ENCODE measurements at regions not wholly inside any gene's neighbourhood (a gene's known extent, or its start where the extent isn't known, plus 50 kb on each side); places are given as distances from the start of the nearest gene placed in this dataset.

DNA sequence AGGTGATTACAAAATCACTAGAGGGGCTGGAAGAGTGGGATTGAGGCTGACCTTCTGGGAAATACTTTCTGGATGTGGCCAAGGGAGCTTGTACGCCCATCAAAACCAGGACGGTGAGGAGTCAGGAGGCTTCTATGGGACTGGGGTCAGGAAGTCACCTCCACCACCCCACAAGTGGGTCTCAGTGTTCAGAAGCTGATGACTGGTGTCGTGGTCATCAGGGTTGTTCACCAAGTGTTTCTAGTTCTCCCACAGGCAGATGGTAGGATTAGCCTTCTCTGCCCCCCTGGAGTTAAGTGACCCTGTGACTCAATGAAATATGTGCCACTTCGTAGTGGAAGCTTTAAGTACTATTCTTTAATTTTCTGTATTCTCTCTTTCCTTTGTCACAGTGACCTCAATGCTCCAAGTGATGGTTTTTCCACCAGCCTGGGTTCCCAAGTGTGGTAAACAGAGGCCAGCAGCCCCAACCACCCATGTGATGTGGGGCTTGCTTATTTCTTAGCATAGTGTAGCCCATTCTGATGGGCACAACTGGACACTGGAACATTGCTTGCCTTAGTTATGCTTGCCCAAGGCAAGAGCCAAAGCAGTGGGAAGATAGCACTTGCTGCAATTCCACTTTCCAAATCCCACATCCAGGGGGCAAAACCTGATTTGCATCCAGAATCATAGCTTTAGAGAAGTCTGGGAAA is 258.8 kb downstream of the CYP26B1 start:
- DNase-seq, result no peak

DNA sequence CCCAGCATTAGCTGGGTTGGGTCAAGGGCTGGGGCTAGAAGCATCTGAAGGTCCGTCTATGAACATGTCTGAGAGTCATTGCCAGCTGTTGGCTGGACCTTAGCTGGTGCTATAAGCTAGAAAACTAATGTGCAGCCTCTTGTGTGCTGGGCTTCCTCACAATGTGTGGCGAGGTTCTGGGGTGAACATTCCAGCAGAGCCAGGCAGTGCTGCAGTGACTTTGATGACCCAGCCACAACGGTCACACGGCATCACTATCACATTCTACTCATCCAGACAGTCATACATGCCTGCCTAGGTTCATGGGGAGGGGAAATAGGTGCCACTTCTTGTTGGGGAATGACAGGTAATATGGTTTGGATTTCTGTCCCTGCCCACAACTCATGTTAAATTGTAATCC is 260.5 kb downstream of the CYP26B1 start:
- no peak for DNase-seq

DNA sequence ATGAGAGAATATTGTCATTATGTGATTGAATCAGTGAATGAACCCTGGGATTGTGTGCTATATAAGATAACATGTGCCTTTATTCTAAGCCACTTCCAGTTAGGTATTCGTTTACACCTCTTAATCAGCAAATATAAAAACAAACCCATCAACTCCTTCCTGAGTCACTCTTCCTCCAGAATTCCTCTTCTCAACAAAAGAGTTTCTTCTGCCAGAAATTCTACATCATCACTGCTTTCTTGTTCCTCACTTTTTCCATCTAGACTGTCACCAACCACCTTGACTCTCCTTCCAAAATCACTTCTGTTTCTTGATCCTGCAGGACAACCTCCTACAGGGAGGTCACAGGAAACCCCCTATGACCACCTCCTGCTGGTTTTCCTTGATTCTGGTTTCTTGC is 261.4 kb downstream of the CYP26B1 start:
- no peak for DNase-seq

DNA sequence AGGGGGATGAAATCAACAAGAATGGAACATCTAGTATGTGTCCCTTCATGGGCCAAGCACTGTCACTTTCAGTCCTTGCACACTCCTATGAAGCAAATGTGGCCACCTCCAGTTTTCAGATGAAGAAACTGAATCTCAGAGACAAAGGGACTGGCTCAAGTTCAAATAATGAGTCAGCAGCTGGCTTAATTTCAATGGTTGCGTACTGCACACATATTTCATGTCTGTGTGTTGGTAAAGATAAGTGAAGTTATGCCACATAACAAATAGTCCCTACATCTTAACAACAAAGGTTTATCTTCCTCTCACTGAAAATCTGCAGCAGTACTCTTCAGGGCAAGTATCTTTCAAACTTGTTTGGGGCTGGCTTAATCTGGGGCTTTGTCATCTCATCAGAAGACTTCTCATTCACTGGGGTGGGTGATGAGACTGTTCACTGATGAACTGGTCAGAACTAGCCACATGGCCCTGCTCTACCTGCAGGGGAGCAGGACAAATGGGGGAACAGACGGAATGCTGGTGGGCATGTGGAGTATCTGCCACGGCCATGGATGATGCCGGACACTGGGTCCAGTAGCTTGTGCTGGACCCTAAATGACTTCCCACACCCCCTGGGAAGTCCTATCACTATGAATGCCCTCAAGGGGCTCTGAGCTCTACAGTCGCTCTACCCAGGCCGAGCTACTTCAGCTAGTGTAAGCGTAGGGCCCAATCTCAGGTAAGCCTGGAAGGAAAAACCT is 263.2 kb downstream of the CYP26B1 start:
- DNase-seq, result no peak

GRCh38 chr2:71882949-71883472 is 264.7 kb downstream of the CYP26B1 start:
- no peak for DNase-seq

DNA sequence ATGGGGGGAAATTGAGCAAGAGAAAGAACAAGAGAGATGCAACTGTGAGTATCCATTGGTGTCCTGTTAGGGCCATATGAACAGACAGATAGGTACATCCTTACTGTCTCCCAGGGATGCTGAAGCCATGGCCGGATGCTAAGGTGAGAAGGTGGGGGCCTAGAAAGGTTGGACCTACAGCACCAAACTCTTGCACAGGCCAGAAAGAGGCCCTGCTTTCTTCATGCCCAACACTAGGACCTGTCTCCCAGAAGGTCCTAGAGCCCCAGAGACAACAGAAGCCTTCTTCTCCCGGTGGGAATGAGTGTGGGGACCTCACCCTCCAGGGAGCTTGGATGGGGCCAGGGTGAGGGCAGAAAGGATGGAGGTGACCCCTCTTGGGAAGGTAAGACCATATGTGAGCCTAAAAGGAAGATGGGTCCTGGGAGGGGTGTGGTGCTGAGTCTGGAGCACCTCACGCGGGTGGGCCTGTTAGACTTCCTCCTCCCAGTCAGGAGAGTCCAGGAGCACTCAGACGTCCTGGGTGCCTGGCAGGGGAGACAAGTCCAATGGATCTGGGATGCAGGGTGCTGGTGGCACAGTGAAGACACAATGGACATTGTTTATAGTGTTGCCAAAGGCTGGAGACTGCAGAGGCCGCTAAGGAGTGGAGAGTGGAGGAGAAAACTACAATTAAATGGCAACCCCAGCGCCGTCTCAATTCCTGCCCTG is 265.3 kb downstream of the CYP26B1 start:
- peak; percentile 23 for DNase-seq

DNA sequence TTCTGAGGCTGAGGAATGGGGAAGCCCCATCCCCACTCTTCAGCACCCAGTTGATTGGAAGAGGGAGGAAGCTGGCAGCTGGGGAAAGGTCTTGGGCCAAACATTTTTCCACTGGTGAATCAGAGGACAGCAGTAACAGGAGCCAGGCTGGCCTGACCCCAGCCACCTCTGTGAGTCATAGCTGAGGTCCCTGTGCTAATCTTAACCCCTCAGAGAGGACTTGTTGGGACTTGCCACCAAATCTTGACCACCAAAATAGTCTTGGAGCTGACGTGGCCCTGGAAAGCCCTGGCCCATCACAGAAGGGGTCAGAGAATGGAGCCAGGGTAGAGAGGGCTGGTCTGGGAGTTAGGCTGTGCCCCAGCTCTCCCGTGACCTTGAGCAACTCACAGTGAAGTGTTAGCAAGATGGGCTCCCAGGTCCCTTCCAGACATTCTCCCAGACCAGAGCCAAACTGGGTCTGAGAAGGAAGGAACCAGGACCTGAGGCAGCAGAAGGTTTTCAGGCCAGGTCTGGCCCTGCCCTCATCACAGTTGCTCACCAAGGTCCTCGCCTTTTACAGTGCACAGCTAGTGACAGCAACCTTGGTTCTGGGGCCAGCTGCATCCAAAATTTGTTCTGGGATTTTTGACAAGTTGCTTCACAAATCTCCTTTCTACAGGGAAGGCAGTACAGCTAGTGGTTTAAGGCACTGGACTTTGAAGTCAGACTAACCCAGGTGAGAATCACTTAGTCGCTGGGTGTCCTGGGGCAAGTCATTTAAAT is 266.6 kb downstream of the CYP26B1 start:
- DNase-seq, result peak; percentile 1

GRCh38 chr2:71880287-71880686 is 267.4 kb downstream of the CYP26B1 start:
- no peak for DNase-seq

- DNase-seq, result no peak
Measured at GRCh38 chr2:71879509-71880184, 268.0 kb downstream of the CYP26B1 start.

- DNase-seq, result no peak
Measured at GRCh38 chr2:71878626-71879508, 268.8 kb downstream of the CYP26B1 start.

GRCh38 chr2:71877636-71878035 is 270.0 kb downstream of the CYP26B1 start:
- no peak for DNase-seq

DNA sequence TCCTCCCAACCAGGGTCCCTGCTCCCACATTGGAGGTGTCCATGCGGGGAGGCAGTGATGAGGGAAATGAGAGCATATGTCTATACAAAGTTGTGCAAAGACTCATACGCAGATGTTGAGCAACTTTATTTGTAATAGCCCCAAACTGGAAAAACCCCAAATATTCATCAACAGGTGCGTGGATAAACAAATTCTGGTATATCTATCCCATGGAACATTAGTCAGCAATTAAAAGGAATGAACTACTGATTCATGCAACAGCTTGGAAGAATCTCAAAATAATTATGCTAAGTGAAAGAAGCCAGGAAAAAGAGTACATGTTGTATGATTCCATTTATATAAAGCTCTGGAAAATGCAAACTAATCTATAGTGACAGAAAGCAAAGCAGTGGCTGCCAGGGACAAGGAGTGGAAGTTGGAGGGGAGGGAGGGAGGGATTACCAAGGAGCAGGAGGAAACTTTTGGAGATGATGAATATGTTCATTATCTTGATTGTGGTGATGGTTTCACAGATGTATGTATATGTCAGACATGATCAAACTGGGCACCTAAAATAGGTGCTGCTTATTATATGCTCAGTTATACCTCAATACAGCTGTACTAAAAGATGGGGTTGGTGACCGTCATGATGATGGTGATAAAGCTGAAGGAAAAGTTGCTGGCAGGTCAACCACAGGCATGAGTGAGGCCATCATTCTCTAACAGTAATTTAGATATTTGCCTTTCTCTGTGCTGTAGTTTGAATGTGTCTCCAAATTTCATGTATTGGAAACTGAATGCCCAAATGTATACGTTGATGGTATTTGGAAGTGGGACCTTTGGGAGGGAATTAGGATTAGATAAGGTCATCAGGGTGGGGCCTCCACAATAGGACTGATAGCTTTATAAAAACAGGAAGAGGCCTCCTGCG is 270.9 kb downstream of the CYP26B1 start:
- DNase-seq, result no peak

DNA sequence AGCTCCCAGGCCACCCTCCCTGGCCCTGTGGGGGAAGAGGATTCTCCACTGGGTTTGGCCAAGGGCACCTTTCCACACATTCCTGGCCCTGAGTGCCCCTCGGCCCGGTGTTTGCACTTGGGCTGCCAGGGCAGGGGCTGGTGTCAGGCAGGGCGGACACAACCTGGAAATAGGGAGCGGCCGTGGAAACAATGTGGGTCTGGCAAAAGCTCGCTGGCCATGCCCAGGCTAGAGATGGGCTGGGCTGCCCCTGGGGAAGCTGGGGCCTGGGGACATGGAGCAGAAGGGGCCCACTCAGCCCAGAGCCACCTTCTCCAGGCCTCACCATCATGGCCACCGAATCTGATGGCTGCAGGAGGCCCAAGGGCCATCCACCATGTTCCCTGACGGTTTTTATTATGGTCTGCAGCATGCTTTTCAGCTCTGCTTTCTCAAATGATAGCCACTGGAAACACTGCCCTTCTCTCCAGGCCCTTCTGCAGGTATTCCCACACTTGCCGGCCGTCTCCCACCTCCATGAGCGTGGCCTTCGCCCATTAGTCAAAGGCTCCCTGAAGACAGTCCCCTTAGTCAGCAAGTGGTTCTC is 275.1 kb downstream of the CYP26B1 start:
- no peak for DNase-seq

DNA sequence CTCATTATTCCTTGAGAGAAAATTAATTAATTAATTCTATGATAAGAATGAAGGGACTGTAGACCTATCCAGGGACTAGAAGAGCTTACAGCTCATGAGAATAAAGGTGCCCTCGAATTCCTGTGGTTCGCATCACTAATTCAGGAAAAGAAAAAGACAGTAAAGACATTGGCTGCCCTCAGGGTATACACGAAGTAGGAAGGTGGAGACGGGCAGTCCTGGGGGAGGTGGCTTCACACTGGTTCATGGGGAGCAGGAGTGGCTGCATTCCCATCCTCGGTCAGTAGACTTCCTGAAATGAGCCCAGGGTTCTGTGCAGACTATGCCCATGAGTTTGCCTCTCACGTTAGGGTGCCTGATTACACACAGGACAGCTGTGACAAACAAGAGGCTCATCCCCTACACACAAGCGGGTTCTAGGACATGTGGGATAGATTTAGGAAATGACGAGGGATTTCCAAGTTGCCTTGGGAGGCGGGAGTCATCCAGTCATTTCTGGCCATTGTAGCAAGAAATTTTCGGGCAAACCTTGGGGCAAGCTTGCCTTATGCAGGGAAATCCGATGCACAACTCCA is 282.2 kb downstream of the CYP26B1 start:
- no peak for DNase-seq

GRCh38 chr2:71864085-71864484 is 283.6 kb downstream of the CYP26B1 start:
- DNase-seq, result no peak

- no peak for DNase-seq
Measured at GRCh38 chr2:71863396-71863795, 284.3 kb downstream of the CYP26B1 start.

DNA sequence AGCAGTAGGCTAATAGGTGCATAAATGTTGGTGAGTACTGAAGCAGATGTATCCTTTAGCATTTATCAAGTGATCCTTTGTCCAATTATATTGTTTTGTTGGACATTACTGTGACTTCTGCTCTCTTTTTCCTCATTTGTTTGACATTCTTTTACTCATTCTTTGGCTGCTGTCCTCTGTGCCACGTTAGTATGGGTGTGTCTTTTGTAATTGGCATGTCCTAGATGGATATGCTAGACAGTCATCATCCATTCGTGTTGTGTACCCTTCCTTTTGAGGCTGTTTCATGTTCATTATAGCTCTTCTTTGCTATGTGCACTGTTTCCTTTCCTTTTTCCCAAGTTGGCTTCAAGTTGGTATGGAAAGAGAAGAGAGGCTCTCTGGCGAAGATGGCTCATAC is 284.7 kb downstream of the CYP26B1 start:
- DNase-seq, result no peak

GRCh38 chr2:71861186-71862160 is 286.2 kb downstream of the CYP26B1 start:
- DNase-seq, result no peak
